HEK293 (cell line): ENCODE measurements at regions not wholly inside any gene's neighbourhood (a gene's known extent, or its start where the extent isn't known, plus 50 kb on each side); places are given as distances from the start of the nearest gene placed in this dataset.

Experiments used
- BCL11B ChIP-seq: fragments of 450-650 bp; formaldehyde crosslinking; IDR thresholded peaks from 2 replicates; pipeline ENCODE4 v1.5.1; 2016; ENCODE audit warnings: low read depth, missing biosample characterization, missing genetic modification characterization
- SALL2 ChIP-seq: fragments of 450-650 bp; formaldehyde crosslinking; IDR thresholded peaks from 2 replicates; pipeline ENCODE4 v1.5.0; 2017; ENCODE audit warnings: missing biosample characterization, mild to moderate bottlenecking, missing genetic modification characterization, borderline replicate concordance
- ZNF138 ChIP-seq: fragments of 450-650 bp; formaldehyde crosslinking; IDR thresholded peaks from 2 replicates; pipeline ENCODE4 v1.5.1; 2016; ENCODE audit warnings: missing biosample characterization, missing genetic modification characterization, borderline replicate concordance
- ZNF24 ChIP-seq: fragments of 450-650 bp; formaldehyde crosslinking; IDR thresholded peaks from 2 replicates; pipeline ENCODE4 v1.5.1; 2016; ENCODE audit warnings: missing biosample characterization, missing genetic modification characterization
- ZNF274 ChIP-seq, 2 experiments: fragments of 200-500 bp in 1 of 2; fragments of 450-650 bp in 1 of 2; sonication (Bioruptor generic) in 1 of 2; formaldehyde crosslinking in 1 of 2; IDR thresholded peaks; 2 replicates each; pipeline versions ENCODE4 v1.5.1 to v1.6.1; 2014 to 2016; ENCODE audit warnings: borderline replicate concordance in 1 of 2, inconsistent platforms in 1 of 2, low read length in 1 of 2, missing biosample characterization in 1 of 2, missing genetic modification characterization in 1 of 2
- ZNF510 ChIP-seq: fragments of 450-650 bp; formaldehyde crosslinking; IDR thresholded peaks from 2 replicates; pipeline ENCODE4 v1.5.1; 2018; ENCODE audit warnings: mild to moderate bottlenecking, missing genetic modification characterization, missing biosample characterization; ENCODE audit not compliant: insufficient replicate concordance
- ZNF596 ChIP-seq: fragments of 450-650 bp; IDR thresholded peaks from 2 replicates; pipeline ENCODE4 v1.5.0; 2018; ENCODE audit warnings: missing biosample characterization, mild to moderate bottlenecking, missing genetic modification characterization, moderate library complexity
- ZNF777 ChIP-seq: fragments of 450-650 bp; formaldehyde crosslinking; IDR thresholded peaks from 2 replicates; pipeline ENCODE4 v1.5.1; 2017; ENCODE audit warnings: missing biosample characterization, missing genetic modification characterization, borderline replicate concordance
- TF ChIP-seq, protein P1 (sequence below): fragments of 450-650 bp; formaldehyde crosslinking; IDR thresholded peaks from 2 replicates; pipeline ENCODE4 v1.5.1; 2016; ENCODE audit warnings: missing biosample characterization, missing genetic modification characterization
- TF ChIP-seq, protein P2 (sequence below): fragments of 450-650 bp; formaldehyde crosslinking; IDR thresholded peaks from 2 replicates; pipeline ENCODE4 v1.5.1; 2016; ENCODE audit warnings: missing biosample characterization, missing genetic modification characterization
- TF ChIP-seq, protein P3 (sequence below): fragments of 450-650 bp; formaldehyde crosslinking; IDR thresholded peaks from 2 replicates; pipeline ENCODE4 v1.5.1; 2016; ENCODE audit warnings: missing biosample characterization, missing genetic modification characterization
- TF ChIP-seq, protein P4 (sequence below): fragments of 450-650 bp; formaldehyde crosslinking; IDR thresholded peaks from 2 replicates; pipeline ENCODE4 v1.5.1; 2017; ENCODE audit warnings: missing biosample characterization, missing genetic modification characterization

DNA sequence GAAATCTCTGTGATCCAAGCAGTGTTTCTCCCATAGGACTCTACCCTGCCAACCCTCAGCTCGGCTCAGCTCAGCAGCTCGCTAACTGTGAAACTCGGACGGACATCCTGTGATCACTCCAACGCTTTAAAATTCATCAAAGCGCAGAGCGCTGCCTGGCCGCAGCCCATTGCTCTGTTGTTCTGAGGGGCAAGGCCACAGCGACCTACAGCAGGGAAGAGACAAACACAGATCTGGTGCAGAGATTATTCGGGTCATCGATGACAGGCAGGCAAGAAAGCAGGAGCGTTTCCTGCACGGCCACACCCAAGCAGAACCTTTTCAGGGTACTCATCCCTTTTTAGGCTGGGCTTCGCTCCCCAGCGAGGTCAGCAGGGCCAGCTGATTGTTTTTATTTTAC lies 72.1 kb downstream of the INSIG1 start:
- TF ChIP-seq ZNF510 (tag by site-specific recombination) (no peak), ZNF596 (no peak), ZNF777 (tag by site-specific recombination) (no peak), ZNF138 (no peak), ZNF24 (tag by site-specific recombination) (no peak), ZNF274 (IDR thresholded peaks at IDR 0.05; ENCODE audit: low read length) (no peak), ZNF274 (tag by site-specific recombination; IDR thresholded peaks at IDR 0.05; ENCODE audit: borderline replicate concordance) (no peak), BCL11B (tag by site-specific recombination) (no peak), SALL2 (no peak)
- TF ChIP-seq, protein P1, sequence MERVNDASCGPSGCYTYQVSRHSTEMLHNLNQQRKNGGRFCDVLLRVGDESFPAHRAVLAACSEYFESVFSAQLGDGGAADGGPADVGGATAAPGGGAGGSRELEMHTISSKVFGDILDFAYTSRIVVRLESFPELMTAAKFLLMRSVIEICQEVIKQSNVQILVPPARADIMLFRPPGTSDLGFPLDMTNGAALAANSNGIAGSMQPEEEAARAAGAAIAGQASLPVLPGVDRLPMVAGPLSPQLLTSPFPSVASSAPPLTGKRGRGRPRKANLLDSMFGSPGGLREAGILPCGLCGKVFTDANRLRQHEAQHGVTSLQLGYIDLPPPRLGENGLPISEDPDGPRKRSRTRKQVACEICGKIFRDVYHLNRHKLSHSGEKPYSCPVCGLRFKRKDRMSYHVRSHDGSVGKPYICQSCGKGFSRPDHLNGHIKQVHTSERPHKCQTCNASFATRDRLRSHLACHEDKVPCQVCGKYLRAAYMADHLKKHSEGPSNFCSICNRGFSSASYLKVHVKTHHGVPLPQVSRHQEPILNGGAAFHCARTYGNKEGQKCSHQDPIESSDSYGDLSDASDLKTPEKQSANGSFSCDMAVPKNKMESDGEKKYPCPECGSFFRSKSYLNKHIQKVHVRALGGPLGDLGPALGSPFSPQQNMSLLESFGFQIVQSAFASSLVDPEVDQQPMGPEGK, result no peak
- TF ChIP-seq, protein P2, sequence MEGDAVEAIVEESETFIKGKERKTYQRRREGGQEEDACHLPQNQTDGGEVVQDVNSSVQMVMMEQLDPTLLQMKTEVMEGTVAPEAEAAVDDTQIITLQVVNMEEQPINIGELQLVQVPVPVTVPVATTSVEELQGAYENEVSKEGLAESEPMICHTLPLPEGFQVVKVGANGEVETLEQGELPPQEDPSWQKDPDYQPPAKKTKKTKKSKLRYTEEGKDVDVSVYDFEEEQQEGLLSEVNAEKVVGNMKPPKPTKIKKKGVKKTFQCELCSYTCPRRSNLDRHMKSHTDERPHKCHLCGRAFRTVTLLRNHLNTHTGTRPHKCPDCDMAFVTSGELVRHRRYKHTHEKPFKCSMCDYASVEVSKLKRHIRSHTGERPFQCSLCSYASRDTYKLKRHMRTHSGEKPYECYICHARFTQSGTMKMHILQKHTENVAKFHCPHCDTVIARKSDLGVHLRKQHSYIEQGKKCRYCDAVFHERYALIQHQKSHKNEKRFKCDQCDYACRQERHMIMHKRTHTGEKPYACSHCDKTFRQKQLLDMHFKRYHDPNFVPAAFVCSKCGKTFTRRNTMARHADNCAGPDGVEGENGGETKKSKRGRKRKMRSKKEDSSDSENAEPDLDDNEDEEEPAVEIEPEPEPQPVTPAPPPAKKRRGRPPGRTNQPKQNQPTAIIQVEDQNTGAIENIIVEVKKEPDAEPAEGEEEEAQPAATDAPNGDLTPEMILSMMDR (tag by site-specific recombination), result no peak
- TF ChIP-seq, protein P3, sequence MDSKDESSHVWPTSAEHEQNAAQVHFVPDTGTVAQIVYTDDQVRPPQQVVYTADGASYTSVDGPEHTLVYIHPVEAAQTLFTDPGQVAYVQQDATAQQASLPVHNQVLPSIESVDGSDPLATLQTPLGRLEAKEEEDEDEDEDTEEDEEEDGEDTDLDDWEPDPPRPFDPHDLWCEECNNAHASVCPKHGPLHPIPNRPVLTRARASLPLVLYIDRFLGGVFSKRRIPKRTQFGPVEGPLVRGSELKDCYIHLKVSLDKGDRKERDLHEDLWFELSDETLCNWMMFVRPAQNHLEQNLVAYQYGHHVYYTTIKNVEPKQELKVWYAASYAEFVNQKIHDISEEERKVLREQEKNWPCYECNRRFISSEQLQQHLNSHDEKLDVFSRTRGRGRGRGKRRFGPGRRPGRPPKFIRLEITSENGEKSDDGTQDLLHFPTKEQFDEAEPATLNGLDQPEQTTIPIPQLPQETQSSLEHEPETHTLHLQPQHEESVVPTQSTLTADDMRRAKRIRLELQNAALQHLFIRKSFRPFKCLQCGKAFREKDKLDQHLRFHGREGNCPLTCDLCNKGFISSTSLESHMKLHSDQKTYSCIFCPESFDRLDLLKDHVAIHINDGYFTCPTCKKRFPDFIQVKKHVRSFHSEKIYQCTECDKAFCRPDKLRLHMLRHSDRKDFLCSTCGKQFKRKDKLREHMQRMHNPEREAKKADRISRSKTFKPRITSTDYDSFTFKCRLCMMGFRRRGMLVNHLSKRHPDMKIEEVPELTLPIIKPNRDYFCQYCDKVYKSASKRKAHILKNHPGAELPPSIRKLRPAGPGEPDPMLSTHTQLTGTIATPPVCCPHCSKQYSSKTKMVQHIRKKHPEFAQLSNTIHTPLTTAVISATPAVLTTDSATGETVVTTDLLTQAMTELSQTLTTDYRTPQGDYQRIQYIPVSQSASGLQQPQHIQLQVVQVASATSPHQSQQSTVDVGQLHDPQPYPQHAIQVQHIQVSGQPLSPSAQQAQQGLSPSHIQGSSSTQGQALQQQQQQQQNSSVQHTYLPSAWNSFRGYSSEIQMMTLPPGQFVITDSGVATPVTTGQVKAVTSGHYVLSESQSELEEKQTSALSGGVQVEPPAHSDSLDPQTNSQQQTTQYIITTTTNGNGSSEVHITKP, result no peak
- TF ChIP-seq, protein P4, sequence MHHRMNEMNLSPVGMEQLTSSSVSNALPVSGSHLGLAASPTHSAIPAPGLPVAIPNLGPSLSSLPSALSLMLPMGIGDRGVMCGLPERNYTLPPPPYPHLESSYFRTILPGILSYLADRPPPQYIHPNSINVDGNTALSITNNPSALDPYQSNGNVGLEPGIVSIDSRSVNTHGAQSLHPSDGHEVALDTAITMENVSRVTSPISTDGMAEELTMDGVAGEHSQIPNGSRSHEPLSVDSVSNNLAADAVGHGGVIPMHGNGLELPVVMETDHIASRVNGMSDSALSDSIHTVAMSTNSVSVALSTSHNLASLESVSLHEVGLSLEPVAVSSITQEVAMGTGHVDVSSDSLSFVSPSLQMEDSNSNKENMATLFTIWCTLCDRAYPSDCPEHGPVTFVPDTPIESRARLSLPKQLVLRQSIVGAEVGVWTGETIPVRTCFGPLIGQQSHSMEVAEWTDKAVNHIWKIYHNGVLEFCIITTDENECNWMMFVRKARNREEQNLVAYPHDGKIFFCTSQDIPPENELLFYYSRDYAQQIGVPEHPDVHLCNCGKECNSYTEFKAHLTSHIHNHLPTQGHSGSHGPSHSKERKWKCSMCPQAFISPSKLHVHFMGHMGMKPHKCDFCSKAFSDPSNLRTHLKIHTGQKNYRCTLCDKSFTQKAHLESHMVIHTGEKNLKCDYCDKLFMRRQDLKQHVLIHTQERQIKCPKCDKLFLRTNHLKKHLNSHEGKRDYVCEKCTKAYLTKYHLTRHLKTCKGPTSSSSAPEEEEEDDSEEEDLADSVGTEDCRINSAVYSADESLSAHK (tag by site-specific recombination), result no peak
